MM.1S (cell line): ENCODE measurements at regions not wholly inside any gene's neighbourhood (a gene's known extent, or its start where the extent isn't known, plus 50 kb on each side); places are given as distances from the start of the nearest gene placed in this dataset.

Experiments
- EZH2phosphoT487 ChIP-seq: fragments of 300-600 bp; sonication (generic); IDR thresholded peaks from 2 replicates; pipeline ENCODE4 v1.6.1; 2018; ENCODE audit warnings: antibody characterized with exemption, low read length
- TF ChIP-seq, protein P1 (sequence below): fragments of 300-600 bp; sonication (generic); IDR thresholded peaks from 2 replicates; pipeline ENCODE4 v1.5.1; 2016; ENCODE audit warnings: antibody characterized with exemption, low read length, mixed read lengths

DNA sequence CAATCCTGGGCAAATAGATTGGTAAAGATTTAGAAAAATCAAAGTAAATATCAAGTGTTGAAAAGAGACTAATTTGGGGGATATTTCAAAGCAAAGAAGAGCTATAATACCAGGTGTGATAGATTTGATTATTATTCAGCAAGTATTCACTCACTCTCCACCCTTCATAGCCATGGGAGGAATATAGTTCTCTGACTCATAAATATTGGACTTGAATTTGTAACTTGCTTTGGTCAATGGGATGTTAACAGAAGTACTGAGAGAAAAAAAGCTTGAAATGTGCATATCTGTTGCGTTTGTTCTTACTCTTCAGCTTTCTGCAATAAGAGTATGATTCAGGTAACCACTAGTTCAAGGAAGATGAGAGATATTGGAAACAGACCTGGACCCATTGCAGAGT lies 54.5 kb upstream of the IKZF2 start:
- TF ChIP-seq, protein P1, sequence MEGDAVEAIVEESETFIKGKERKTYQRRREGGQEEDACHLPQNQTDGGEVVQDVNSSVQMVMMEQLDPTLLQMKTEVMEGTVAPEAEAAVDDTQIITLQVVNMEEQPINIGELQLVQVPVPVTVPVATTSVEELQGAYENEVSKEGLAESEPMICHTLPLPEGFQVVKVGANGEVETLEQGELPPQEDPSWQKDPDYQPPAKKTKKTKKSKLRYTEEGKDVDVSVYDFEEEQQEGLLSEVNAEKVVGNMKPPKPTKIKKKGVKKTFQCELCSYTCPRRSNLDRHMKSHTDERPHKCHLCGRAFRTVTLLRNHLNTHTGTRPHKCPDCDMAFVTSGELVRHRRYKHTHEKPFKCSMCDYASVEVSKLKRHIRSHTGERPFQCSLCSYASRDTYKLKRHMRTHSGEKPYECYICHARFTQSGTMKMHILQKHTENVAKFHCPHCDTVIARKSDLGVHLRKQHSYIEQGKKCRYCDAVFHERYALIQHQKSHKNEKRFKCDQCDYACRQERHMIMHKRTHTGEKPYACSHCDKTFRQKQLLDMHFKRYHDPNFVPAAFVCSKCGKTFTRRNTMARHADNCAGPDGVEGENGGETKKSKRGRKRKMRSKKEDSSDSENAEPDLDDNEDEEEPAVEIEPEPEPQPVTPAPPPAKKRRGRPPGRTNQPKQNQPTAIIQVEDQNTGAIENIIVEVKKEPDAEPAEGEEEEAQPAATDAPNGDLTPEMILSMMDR, result no peak
- no peak for TF ChIP-seq EZH2phosphoT487
